Neutrophil (primary cell): ENCODE measurements at regions not wholly inside any gene's neighbourhood (a gene's known extent, or its start where the extent isn't known, plus 50 kb on each side); places are given as distances from the start of the nearest gene placed in this dataset.

Source experiments
- H3K27ac ChIP-seq: fragments of 200-600 bp; sonication (generic); 2 replicates; pipeline ENCODE4 v1.5.1; 2016; ENCODE audit warnings: mild to moderate bottlenecking, moderate library complexity
- H3K27me3 ChIP-seq: fragments of 200-600 bp; sonication (generic); 2 replicates; pipeline ENCODE4 v1.6.0; 2016; ENCODE audit warnings: mild to moderate bottlenecking
- H3K36me3 ChIP-seq: fragments of 200-600 bp; sonication (generic); 2 replicates; pipeline ENCODE4 v1.5.1; 2017
- H3K4me1 ChIP-seq, 2 experiments: fragments of 200-600 bp in 1 of 2; sonication (generic) in 1 of 2; 1 replicate in 1 of 2; 2 replicates in 1 of 2; pipeline versions ENCODE4 v1.5.1 to v1.6.1; 2013 to 2016; ENCODE audit warnings: low read depth in 1 of 2, low read length in 1 of 2, mild to moderate bottlenecking in 1 of 2, moderate library complexity in 1 of 2; ENCODE audit not compliant: control insufficient read depth in 1 of 2, insufficient read depth in 1 of 2
- H3K4me3 ChIP-seq, 2 experiments: fragments of 200-600 bp in 1 of 2; sonication (generic) in 1 of 2; 1 replicate in 1 of 2; 2 replicates in 1 of 2; pipeline ENCODE4 v1.5.1; 2013 to 2016; ENCODE audit warnings: low read depth in 1 of 2, low read length in 1 of 2, mild to moderate bottlenecking in 1 of 2, moderate library complexity in 1 of 2
- H3K9me3 ChIP-seq: fragments of 200-600 bp; sonication (generic); 2 replicates; pipeline ENCODE4 v1.5.1; 2016
- CTCF ChIP-seq: fragments of 200-600 bp; sonication (generic); IDR thresholded peaks from 2 replicates; pipeline ENCODE4 v1.5.1; 2016; ENCODE audit warnings: antibody characterized with exemption

GRCh38 chr10:70954381-70955176, 66.2 kb upstream of the PCBD1 start:
- no peaks in the 10 kb centered on the region for H3K4me1 ChIP-seq
- no peak for TF ChIP-seq CTCF
- H3K27me3 ChIP-seq = no peaks in the 10 kb centered on the region
- H3K36me3 ChIP-seq = no peaks in the 10 kb centered on the region
- no peaks in the 10 kb centered on the region for H3K9me3 ChIP-seq
- no peak overlapping the region for H3K4me3 ChIP-seq
- H3K27ac ChIP-seq = no peak overlapping the region

GRCh38 chr10:70956029-70956759, 67.8 kb upstream of the PCBD1 start:
- no peaks in the 10 kb centered on the region for H3K4me1 ChIP-seq
- no peaks in the 10 kb centered on the region for H3K36me3 ChIP-seq
- no peak overlapping the region for H3K27ac ChIP-seq
- no peaks in the 10 kb centered on the region for H3K9me3 ChIP-seq
- no peak overlapping the region for H3K4me3 ChIP-seq
- no peak for TF ChIP-seq CTCF
- H3K27me3 ChIP-seq = no peaks in the 10 kb centered on the region

- no peak overlapping the region for H3K4me3 ChIP-seq
- TF ChIP-seq CTCF = no peak
- H3K9me3 ChIP-seq = no peaks in the 10 kb centered on the region
- no peak overlapping the region for H3K27ac ChIP-seq
- no peaks in the 10 kb centered on the region for H3K4me1 ChIP-seq
- H3K27me3 ChIP-seq = peaks cover 4% of the 10 kb centered on the region
- H3K36me3 ChIP-seq = no peaks in the 10 kb centered on the region
Measured at GRCh38 chr10:70958396-70958795, 70.0 kb upstream of the PCBD1 start.

- Histone ChIP-seq H3K36me3 (no peaks in the 10 kb centered on the region), H3K27me3 (peaks cover 7% of the 10 kb centered on the region), H3K4me3 (no peak overlapping the region), H3K27ac (no peak overlapping the region), H3K9me3 (no peaks in the 10 kb centered on the region), H3K4me1 (no peaks in the 10 kb centered on the region)
- no peak for TF ChIP-seq CTCF
Measured at GRCh38 chr10:70960316-70960715, 72.0 kb upstream of the PCBD1 start.

- Histone ChIP-seq H3K9me3 (no peaks in the 10 kb centered on the region), H3K36me3 (no peaks in the 10 kb centered on the region), H3K4me1 (no peaks in the 10 kb centered on the region), H3K4me3 (no peak overlapping the region), H3K27me3 (peaks cover 11% of the 10 kb centered on the region), H3K27ac (no peak overlapping the region)
- no peak for TF ChIP-seq CTCF
Measured at GRCh38 chr10:70960783-70961570, 72.6 kb upstream of the PCBD1 start.
